ENCODE measurements at regions not wholly inside any gene's neighbourhood (a gene's known extent, or its start where the extent isn't known, plus 50 kb on each side); places are given as distances from the start of the nearest gene placed in this dataset.

GRCh38 chr5:152061095-152061494, 136.4 kb upstream of the GLRA1 start:
- TF ChIP-seq PPARA (CRISPR knock-in tag; IDR thresholded peaks at IDR 0.05; ENCODE audit: borderline replicate concordance) = no peak
- TF ChIP-seq ZNF70 (CRISPR knock-in tag; IDR thresholded peaks at IDR 0.05) = no peak
